K562 (cell line): ENCODE measurements at regions not wholly inside any gene's neighbourhood (a gene's known extent, or its start where the extent isn't known, plus 50 kb on each side); places are given as distances from the start of the nearest gene placed in this dataset.

Experiments
- ATAC-seq: fragments of 200-7000 bp; cut with Tn5 transposase; 3 replicates; pipeline ENCODE4 v1.9.1; 2020; ENCODE audit warnings: moderate library complexity
- BruUV-seq: library from RNA; stranded (reverse); fragments of 400-500 nt; replicated peaks from 2 replicates; lab custom pipeline; 2021; lab: Mats Ljungman, UMichigan
- CTCF ChIA-PET: fragments of 300-600 bp; formaldehyde crosslinking; extraction: SDS; loops from one replicate; lab custom pipeline; 2021; ENCODE audit warnings: low intra/inter-chr PET ratio; lab: Yijun Ruan, JAX
- POLR2A ChIA-PET: fragments of 300-600, 350-650 bp; sonication (Branson Sonifier 250); formaldehyde crosslinking; extraction: SDS; loops from one replicate; lab custom pipeline; 2021; ENCODE audit warnings: antibody characterized with exemption, inconsistent platforms; lab: Yijun Ruan, JAX
- DNase-seq, 4 experiments: peaks; one replicate each; pipeline versions ENCODE4 v3.0.0 to v3.0.0-alpha.2; 2011 to 2018; ENCODE audit warnings: low spot score in 3 of 4, mixed read lengths in 3 of 4; ENCODE audit errors: extremely low read depth in 1 of 4
- FAIRE-seq: peaks from 2 replicates; lab custom pipeline; 2011; peaks lifted over from hg19 to GRCh38; lab: Jason Lieb, UNC
- H2AFZ ChIP-seq: 2 replicates; pipeline ENCODE4 v1.6.0; 2011; ENCODE audit warnings: low read depth, low read length, control low read depth, inconsistent platforms
- H3K27ac ChIP-seq: fragments of 200-600 bp; 3 replicates; pipeline ENCODE4 v1.8.0; 2011; ENCODE audit warnings: low read depth, mild to moderate bottlenecking, control low read depth, inconsistent platforms, low read length, moderate library complexity, mixed read lengths; ENCODE audit errors: extremely low read depth
- H3K27me3 ChIP-seq, 2 experiments: fragments of 300-600 bp in 1 of 2; 2 replicates in 1 of 2; 3 replicates in 1 of 2; pipeline versions ENCODE4 v1.6.0 to v1.8.0; 2011; ENCODE audit warnings: inconsistent platforms in 2 of 2, low read length in 2 of 2, mild to moderate bottlenecking in 1 of 2, mixed read lengths in 1 of 2, moderate library complexity in 1 of 2; ENCODE audit not compliant: control insufficient read depth in 2 of 2, insufficient read depth in 2 of 2
- H3K36me3 ChIP-seq: fragments of 300-600 bp; 3 replicates; pipeline ENCODE4 v1.8.0; 2011; ENCODE audit warnings: mild to moderate bottlenecking, low read length, inconsistent platforms; ENCODE audit not compliant: control insufficient read depth, insufficient read depth
- H3K4me1 ChIP-seq, 2 experiments: fragments of 200-600 bp in 1 of 2; replicated peaks in 1 of 2; 2 replicates in 1 of 2; 3 replicates in 1 of 2; pipeline versions ENCODE4 v1.5.1 to v1.8.0; 2011; ENCODE audit warnings: inconsistent platforms in 2 of 2, low read length in 2 of 2, mild to moderate bottlenecking in 1 of 2, mixed read lengths in 1 of 2, moderate library complexity in 1 of 2; ENCODE audit not compliant: control insufficient read depth in 2 of 2, insufficient read depth in 2 of 2
- H3K4me2 ChIP-seq: 2 replicates; pipeline ENCODE4 v1.6.1; 2011; ENCODE audit warnings: low read length, control low read depth, inconsistent platforms, mixed read lengths; ENCODE audit not compliant: insufficient read depth
- H3K4me3 ChIP-seq: fragments of 200-600 bp; sonication (generic), shearing (Covaris generic); 2 replicates; pipeline ENCODE4 v1.5.1; 2016; ENCODE audit warnings: control low read depth, inconsistent platforms
- H3K79me2 ChIP-seq: fragments of 200-600 bp; 3 replicates; pipeline ENCODE4 v1.8.0; 2011; ENCODE audit warnings: low read length, inconsistent platforms; ENCODE audit not compliant: control insufficient read depth, insufficient read depth
- H3K9ac ChIP-seq, 2 experiments: 2 replicates each; pipeline versions ENCODE4 v1.6.0 to v1.6.1; 2011; ENCODE audit warnings: low read depth in 2 of 2, low read length in 2 of 2, control low read depth in 1 of 2, inconsistent platforms in 1 of 2, mild to moderate bottlenecking in 1 of 2, mixed read lengths in 1 of 2; ENCODE audit not compliant: insufficient read depth in 1 of 2
- H3K9me1 ChIP-seq: one replicate; pipeline ENCODE4 v1.6.0; 2011; ENCODE audit warnings: inconsistent platforms, mild to moderate bottlenecking, low read length, moderate library complexity; ENCODE audit not compliant: control insufficient read depth, insufficient read depth
- H3K9me3 ChIP-seq: replicated peaks from 2 replicates; pipeline ENCODE4 v1.5.1; 2011; ENCODE audit warnings: low read depth, low read length, inconsistent platforms; ENCODE audit not compliant: control insufficient read depth, insufficient read depth
- H4K20me1 ChIP-seq: replicated peaks from 2 replicates; pipeline ENCODE4 v1.6.1; 2011; ENCODE audit warnings: low read length, inconsistent platforms, mixed read lengths; ENCODE audit not compliant: control insufficient read depth, insufficient read depth
- BRCA1 ChIP-seq, 2 experiments: fragments of 450-650 bp in 1 of 2; sonication (generic) in 1 of 2; formaldehyde crosslinking in 1 of 2; IDR thresholded peaks; 2 replicates each; pipeline versions ENCODE4 v1.5.0 to v1.6.1; 2017 to 2020; ENCODE audit warnings: mild to moderate bottlenecking in 1 of 2, missing genetic modification reagents in 1 of 2
- DDX20 ChIP-seq: fragments of 450-650 bp; IDR thresholded peaks from 2 replicates; pipeline ENCODE4 v1.6.1; 2016; ENCODE audit warnings: missing genetic modification characterization, low read depth, mild to moderate bottlenecking, missing compliant biosample characterization, moderate library complexity
- FIP1L1 ChIP-seq: fragments of 200-400 bp; formaldehyde crosslinking; IDR thresholded peaks from 2 replicates; pipeline ENCODE4 v1.6.1; 2018; ENCODE audit warnings: mild to moderate bottlenecking, low read depth, low read length; ENCODE audit not compliant: poor library complexity, severe bottlenecking
- HMG20B ChIP-seq: fragments of 250-450 bp; sonication (Bioruptor Pico); IDR thresholded peaks from 2 replicates; pipeline ENCODE4 v1.5.0; 2021; ENCODE audit warnings: mild to moderate bottlenecking
- MGA ChIP-seq: fragments of 450-650 bp; IDR thresholded peaks from 2 replicates; pipeline ENCODE4 v1.6.1; 2016; ENCODE audit warnings: mild to moderate bottlenecking, moderate library complexity
- POLR2A ChIP-seq: fragments of 450-650 bp; conservative IDR thresholded peaks from 2 replicates; pipeline ENCODE4 v1.6.1; 2016
- SIN3B ChIP-seq: fragments of 450-650 bp; IDR thresholded peaks from 2 replicates; pipeline ENCODE4 v1.6.1; 2017; ENCODE audit warnings: low read depth, mild to moderate bottlenecking, moderate library complexity
- ZNF121 ChIP-seq: sonication (generic); formaldehyde crosslinking; conservative IDR thresholded peaks from 2 replicates; pipeline ENCODE4 v1.8.0; 2022; ENCODE audit warnings: missing genetic modification reagents
- WGBS: fragments of 100-300 bp; shearing (Covaris generic); methylation state at CpG from one replicate; pipeline ENCODE4 v1.1.6; 2016; ENCODE audit warnings: low coverage, mixed read lengths; ENCODE audit not compliant: insufficient coverage; ENCODE audit errors: missing lambda C conversion rate; 5-methylcytosine and 5-hydroxymethylcytosine counted together
- in situ Hi-C: fragments of 300-500 bp; cut with MboI; formaldehyde crosslinking; loops from 4 replicates; pipeline ENCODE4 v1.15.0; 2018; ENCODE audit warnings: inconsistent platforms, mixed read lengths
- intact Hi-C: fragments of 100-400 bp; cut with micrococcal nuclease; formaldehyde crosslinking; loops from 2 replicates; pipeline ENCODE4 v1.14.2; 2022
- TF ChIP-seq, protein P1 (sequence below): fragments of 450-650 bp; formaldehyde crosslinking; IDR thresholded peaks from 2 replicates; pipeline ENCODE4 v1.4.0; 2022; ENCODE audit warnings: missing genetic modification characterization
- TF ChIP-seq, protein P2 (sequence below): sonication (generic); formaldehyde crosslinking; IDR thresholded peaks from 2 replicates; pipeline ENCODE4 v1.8.0; 2022; ENCODE audit warnings: missing genetic modification reagents, mild to moderate bottlenecking, borderline replicate concordance

GRCh38 chr12:90193500-90193899 is 484.9 kb upstream of the ATP2B1 start:
- H3K9ac ChIP-seq = no peak overlapping the region
- no peaks in the 10 kb centered on the region for H3K27me3 ChIP-seq
- no peaks in the 10 kb centered on the region for H3K9me1 ChIP-seq
- DNase-seq = no peak
- in situ Hi-C loops = no loop called here
- no peaks in the 10 kb centered on the region for H3K9me3 ChIP-seq
- H3K36me3 ChIP-seq = no peaks in the 10 kb centered on the region
- H3K79me2 ChIP-seq = no peaks in the 10 kb centered on the region
- no peak overlapping the region for H2AFZ ChIP-seq
- WGBS = 2% methylated on average over 3 of the region's 3 CpGs
- CTCF ChIA-PET = no interaction called here
- POLR2A ChIA-PET = interaction anchor here (0.6 kb wide), 1 partner anchor 733 kb away, joined by 3 read pairs; no protein-coding TSS in a partner anchor
- no peak overlapping the region for H3K4me3 ChIP-seq
- FAIRE-seq = no peak
- H4K20me1 ChIP-seq = no peaks in the 10 kb centered on the region
- no peak for ATAC-seq
- no peak overlapping the region for H3K4me2 ChIP-seq
- no peak overlapping the region for H3K27ac ChIP-seq
- no peaks in the 10 kb centered on the region for H3K4me1 ChIP-seq
- BruUV-seq = no TSS peak
- intact Hi-C loops = no loop called here
- TF ChIP-seq MGA (no peak), ZNF121 (CRISPR knock-in tag) (no peak), DDX20 (no peak), POLR2A (no peak), HMG20B (CRISPR knock-in tag) (no peak), FIP1L1 (no peak), BRCA1 (IDR thresholded peaks at IDR 0.05) (no peak), BRCA1 (CRISPR knock-in tag; IDR thresholded peaks at IDR 0.05) (no peak), SIN3B (no peak)
- TF ChIP-seq, protein P1, sequence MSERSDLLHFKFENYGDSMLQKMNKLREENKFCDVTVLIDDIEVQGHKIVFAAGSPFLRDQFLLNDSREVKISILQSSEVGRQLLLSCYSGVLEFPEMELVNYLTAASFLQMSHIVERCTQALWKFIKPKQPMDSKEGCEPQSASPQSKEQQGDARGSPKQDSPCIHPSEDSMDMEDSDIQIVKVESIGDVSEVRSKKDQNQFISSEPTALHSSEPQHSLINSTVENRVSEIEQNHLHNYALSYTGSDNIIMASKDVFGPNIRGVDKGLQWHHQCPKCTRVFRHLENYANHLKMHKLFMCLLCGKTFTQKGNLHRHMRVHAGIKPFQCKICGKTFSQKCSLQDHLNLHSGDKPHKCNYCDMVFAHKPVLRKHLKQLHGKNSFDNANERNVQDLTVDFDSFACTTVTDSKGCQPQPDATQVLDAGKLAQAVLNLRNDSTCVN (CRISPR knock-in tag) = no peak
- TF ChIP-seq, protein P2, sequence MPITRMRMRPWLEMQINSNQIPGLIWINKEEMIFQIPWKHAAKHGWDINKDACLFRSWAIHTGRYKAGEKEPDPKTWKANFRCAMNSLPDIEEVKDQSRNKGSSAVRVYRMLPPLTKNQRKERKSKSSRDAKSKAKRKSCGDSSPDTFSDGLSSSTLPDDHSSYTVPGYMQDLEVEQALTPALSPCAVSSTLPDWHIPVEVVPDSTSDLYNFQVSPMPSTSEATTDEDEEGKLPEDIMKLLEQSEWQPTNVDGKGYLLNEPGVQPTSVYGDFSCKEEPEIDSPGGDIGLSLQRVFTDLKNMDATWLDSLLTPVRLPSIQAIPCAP (CRISPR knock-in tag) = no peak
